ENCODE measurements at regions not wholly inside any gene's neighbourhood (a gene's known extent, or its start where the extent isn't known, plus 50 kb on each side); places are given as distances from the start of the nearest gene placed in this dataset.

GRCh38 chr14:85479306-85479705, 50.6 kb upstream of the FLRT2 start:
- TF ChIP-seq CTCF (IDR thresholded peaks at IDR 0.05) (no peak), EP300 (IDR thresholded peaks at IDR 0.05) (no peak)

Measured in ovary (tissue), 3 donors.